ENCODE measurements at regions not wholly inside any gene's neighbourhood (a gene's known extent, or its start where the extent isn't known, plus 50 kb on each side); places are given as distances from the start of the nearest gene placed in this dataset.
"Not testable (repeated sequence)": the region's sequence is repeated elsewhere in the genome, so short reads cannot be mapped to it uniquely, and the experiment has no call there.

DNA sequence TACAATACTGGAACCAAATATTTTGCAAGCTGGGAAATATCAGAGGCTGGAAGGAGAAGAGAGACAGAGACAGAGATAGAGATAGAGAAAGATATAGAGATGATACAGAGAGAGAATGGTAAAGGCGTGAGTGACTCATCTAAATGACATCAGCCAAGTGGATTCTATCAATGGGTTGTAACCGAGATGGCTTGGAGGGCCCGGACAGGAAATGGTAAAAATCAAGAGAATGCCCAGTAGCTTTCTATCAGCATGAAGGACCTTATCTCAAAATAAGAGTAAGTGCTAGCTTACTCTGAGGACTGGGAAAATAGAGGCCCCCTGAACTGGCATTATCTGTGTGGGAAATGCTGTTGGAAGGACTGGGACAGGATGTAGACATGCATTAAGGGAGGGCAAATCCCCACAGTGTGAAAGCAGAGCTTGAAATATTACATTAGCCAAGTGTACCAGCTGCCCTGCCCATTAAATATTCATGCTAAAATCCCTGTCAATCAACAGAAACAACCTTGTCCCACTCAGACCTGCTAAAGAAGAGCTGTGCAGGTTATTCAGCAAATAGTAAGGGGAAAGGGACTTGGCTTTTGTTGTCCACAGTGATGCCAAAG, 76.6 kb upstream of the ZNF644 start:
- DNase-seq (ENCODE audit: low read depth in 2 of 2), result no peak

DNA sequence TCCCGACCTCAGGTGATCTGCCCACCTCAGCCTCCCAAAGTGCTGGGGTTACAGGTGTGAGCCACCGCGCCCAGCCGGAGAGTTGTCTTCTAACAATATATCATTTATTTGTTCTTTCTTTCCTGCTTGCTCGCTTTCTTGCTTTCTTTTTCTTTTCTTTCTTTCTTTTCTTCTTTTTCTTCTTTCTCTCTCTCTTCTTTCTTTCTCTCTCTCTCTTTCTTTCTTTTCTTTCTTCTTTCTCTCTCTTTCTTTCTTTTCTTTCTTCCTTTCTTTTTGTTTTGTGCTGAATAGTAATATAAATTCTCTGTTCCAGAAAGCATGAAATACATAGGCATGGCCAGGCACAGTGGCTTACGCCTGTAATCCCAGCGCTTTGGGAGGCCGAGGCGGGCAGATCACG, 73.5 kb upstream of the ZNF644 start:
- not testable (repeated sequence) for DNase-seq (ENCODE audit: low read depth in 2 of 2)

DNA sequence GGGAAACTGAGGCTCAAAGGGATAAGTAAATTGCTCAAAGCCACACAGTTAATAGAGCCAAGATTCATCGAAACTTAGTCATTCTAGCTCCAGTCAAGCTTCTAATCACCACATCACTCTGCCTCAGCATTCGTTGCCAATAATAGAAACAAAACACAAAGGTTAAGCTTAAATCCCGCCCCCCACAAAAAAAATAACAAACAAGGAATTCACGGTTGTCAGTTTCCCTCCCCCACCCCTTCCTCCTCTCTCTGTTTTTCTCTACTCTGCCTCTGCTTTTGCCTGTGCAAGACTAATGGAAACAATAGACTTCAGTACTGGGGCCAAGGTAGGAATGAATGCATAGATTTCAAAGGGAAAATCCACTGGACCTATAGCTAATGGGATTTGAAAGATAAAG, 70.7 kb upstream of the ZNF644 start:
- DNase-seq (ENCODE audit: low read depth in 2 of 2), result no peak

DNA sequence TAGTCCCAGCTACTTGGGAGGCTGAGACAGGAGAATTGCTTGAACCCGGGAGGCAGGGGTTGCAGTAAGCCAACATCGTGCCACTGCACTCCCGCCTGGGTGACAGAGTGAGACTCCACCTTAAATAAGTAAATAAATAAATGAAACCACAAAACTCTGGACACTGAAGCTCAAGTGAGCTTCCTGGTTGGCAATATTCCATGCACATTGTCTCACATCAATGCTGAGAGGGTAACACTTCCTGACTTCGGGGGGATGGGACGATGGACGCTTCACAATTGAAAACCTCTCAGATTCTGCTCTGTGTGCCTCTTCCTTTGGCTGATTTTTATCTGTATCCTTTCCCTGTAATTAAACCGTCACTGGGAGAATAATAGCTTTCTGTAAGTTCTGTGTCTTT, 70.0 kb upstream of the ZNF644 start:
- no peak for DNase-seq (ENCODE audit: low read depth in 2 of 2)

DNA sequence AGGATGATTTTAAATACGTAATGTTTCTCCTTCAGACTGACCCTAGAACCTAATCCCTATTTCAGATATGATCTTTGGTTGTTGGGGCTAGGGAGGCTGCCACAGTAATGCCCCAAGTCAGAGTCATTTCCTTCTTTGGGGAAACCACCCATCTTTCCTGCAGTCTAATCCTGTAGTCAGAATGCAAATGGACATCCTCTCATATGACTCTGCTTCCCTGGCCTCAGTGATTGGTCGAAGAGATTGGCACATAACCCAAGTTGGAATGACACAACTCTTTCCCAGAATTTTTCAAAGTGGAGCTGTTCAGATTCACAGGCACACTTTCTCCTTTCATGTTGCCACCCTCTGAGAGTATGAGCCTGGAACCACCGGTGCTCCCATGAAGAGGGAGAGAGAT, 58.8 kb upstream of the ZNF644 start:
- DNase-seq (ENCODE audit: low read depth in 2 of 2), result no peak

DNA sequence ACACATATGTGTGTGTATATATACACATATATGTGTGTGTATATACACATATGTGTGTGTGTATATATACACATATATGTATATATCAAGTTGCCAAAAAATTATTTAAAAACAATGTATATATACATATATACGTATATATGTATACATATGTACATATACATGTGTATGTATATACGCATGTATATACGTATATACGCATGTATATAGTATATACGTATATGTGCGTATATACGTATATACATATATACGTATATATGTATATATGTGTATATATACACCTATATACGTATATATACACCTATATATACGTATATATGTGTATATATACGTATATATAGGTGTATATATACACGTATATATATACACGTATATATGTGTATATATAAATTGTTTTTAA, 57.0 kb upstream of the ZNF644 start:
- no peak for DNase-seq (ENCODE audit: low read depth in 2 of 2)

DNA sequence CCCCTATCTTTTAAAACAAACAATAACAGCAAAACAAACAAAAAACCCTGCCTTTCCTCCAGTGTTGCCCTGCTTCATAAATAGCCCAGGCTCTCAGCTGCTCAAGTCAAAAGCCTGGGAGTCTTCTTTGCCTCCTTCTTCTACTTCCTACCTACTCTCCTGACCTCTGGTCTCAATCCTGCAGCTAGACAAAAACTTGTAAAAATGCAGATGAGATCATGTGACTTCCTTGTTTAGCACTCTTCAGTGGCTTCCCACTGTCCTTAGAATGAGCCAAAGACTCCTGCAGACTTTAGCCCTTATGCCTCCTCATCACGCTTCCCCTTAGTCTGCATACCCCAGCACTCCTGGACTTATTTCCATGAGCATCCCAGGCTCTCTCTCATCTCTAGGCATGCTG, 55.0 kb upstream of the ZNF644 start:
- no peak for DNase-seq (ENCODE audit: low read depth in 2 of 2)

DNA sequence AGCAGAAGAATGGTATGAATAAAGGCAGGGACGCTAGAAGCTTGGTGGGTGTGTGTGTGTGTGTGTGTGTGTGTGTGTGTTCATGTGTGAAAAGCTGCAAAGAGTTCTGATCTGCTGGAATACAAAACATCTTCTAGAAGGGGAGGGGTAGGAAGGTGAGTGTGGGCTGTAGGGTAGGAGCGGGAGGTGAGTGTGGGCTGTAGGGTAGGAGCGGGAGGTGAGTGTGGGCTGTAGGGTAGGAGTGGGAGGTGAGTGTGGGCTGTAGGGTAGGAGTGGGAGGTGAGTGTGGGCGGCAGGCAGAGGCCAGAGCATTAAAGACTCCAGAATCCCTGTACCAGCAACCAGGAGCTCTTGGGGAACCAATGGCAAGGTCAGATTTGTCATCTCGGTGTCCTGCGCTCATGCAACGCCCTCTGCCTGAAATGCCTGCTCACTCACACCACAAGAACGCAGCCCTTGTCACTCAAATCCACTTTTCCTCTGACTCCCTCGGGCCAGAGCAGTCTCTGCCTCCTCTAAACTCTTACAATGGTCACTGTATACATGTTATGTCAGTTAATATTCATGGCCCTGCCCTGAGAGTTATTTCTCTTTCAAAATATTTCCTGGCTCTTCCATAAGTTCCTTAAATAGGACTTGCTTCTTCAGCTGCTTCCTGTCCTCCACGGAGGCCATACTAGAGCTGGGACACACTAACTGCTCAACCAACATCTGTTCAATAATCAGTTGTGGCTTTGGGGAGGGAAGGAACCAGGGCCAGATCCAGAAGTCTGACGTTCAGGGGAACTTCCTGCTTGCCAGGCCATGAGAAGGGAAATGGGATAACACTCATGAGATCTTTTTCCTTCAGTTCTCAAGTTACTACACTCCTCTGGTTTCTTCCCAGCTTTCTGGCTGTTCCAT, 53.6 kb upstream of the ZNF644 start:
- DNase-seq (ENCODE audit: low read depth in 2 of 2), result no peak

DNA sequence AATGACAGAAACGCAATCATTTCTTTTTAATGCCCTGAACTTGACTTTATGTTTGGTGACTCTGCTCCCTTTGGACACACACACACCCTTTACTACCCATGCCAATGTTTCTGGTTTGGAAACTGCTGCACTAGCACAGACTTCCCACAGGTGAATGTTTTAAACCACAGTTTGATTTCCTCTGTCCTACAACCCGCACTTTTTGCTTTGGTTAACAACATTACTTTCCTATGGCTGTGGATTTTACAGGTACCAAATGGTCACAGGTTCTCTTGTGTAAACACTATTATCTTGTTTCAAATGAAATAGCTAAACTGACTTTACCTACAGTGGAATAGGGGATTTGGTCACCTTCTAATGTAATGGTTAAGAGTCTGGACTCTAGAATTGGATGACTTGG, 51.5 kb upstream of the ZNF644 start:
- DNase-seq (ENCODE audit: low read depth in 2 of 2), result no peak

DNA sequence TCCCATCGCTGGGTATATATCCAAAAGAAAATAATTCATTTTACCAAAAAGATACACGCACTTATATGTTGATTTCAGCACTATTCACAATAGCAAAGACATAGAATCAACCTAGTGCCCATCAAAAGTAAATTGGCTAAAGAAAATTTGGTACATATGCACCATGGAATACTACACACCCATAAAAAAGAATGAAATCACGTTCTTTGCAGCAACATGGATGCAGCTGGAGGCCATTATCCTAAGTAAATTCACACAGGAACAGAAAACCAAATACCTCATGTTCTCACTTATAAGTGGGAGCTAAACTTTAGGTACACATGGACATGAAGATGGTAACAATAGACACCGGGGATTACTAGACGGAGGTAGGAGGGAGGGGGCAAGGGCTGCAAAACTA, 50.0 kb upstream of the ZNF644 start:
- DNase-seq (ENCODE audit: low read depth in 2 of 2), result no peak

Data from stimulated activated CD4-positive, alpha-beta T cell treated with anti-CD3 and anti-CD28 coated beads, Interleukin-15, amount 100 ng/mL, for 48 hours (primary cell).